GM12801 (cell line): ENCODE measurements at regions not wholly inside any gene's neighbourhood (a gene's known extent, or its start where the extent isn't known, plus 50 kb on each side); places are given as distances from the start of the nearest gene placed in this dataset.

Source experiments
- TF ChIP-seq, protein P1 (sequence below): IDR thresholded peaks from one replicate; pipeline ENCODE4 v1.5.1; 2011; ENCODE audit warnings: control low read depth; ENCODE audit not compliant: insufficient read length; ENCODE audit errors: extremely low read depth

DNA sequence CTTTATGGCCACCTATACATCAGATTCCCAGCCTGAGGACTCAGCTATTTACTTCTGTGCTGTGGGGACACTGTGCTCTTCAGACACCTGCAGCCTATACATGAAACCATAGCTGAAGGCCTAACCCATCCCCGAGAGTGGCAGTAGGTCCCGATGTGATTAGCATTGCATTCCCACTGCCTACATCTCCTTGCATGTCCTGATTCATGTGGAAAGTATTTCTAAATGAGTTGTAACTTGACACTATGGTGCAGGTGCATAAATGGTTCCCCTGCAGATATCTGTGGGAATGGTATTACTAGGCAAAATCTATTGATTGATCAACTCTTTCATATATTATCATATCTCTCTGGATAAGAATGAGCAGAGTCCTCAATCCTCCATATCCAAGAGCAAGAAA lies 433.5 kb downstream of the DAD1 start:
- TF ChIP-seq, protein P1, sequence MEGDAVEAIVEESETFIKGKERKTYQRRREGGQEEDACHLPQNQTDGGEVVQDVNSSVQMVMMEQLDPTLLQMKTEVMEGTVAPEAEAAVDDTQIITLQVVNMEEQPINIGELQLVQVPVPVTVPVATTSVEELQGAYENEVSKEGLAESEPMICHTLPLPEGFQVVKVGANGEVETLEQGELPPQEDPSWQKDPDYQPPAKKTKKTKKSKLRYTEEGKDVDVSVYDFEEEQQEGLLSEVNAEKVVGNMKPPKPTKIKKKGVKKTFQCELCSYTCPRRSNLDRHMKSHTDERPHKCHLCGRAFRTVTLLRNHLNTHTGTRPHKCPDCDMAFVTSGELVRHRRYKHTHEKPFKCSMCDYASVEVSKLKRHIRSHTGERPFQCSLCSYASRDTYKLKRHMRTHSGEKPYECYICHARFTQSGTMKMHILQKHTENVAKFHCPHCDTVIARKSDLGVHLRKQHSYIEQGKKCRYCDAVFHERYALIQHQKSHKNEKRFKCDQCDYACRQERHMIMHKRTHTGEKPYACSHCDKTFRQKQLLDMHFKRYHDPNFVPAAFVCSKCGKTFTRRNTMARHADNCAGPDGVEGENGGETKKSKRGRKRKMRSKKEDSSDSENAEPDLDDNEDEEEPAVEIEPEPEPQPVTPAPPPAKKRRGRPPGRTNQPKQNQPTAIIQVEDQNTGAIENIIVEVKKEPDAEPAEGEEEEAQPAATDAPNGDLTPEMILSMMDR: no peak

DNA sequence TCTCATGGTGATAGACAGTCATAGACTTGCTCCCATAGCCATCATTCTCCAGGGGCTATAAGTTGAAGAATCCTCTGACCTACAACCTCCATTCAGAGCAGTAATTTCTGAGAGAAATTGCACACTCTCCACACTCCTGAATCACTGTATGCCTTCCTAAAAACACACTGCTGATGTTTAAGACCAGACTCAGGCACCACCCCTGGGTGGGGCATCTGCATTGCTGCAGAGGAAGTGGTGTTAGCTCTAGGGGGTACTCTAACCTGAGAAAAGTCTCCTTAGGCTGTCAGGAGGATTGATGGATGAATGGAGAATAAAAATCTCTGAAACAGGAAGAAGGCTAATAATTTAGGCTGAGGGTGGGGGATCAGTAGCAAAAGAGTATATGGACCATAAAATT lies 436.1 kb downstream of the DAD1 start:
- TF ChIP-seq, protein P1: no peak

DNA sequence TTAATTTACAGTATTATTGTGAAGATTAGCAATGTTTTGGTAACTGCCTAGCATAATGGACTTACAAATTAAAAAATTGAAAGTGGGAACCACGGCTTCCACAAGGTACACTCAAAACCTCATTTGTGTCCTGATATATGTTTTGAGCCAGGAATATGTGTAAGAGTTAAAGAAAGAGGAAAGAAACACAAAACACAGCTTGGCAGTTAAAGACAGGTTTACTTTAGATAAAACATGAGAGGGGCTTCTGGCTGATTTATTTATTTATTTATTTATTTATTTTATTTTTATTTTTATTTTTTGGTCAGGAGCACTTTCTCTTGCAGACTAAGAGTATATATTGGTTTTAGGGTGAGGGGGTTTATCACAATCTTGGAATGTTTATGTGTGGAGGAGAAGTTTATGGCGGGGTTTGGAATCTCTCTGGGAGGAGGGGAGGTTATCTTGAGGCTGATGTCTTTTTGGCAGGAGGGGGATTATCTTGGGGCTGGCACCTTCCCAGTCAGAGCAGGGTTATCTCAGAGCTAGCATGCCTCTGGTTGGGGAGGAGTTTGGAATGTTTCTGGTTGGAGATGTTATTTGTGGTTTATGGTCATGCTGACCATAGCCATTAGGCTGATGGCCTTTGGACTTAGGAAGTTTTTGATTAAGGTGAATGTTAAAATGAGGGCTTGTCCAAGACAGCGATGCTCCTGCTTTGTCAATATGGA lies 436.7 kb downstream of the DAD1 start:
- TF ChIP-seq, protein P1: no peak

DNA sequence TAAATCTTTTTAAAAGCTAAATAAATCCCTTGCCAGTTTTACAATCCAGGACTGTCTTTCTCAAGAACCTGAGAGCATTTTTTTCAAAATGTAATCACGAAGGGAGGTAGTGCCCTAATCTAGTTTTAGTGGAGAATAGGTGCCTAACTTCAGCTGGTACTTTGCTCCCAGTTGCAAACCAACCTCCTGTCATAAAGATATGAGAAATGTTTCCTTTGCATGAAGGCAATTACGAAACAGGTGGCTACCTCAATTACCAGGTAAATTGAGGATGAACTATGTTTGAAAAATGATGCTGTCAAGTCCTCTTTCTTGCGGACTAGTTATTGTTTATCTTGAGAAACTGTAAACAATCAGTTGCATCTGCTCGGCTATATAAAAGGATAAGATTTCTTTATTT lies 437.9 kb downstream of the DAD1 start:
- TF ChIP-seq, protein P1: no peak

DNA sequence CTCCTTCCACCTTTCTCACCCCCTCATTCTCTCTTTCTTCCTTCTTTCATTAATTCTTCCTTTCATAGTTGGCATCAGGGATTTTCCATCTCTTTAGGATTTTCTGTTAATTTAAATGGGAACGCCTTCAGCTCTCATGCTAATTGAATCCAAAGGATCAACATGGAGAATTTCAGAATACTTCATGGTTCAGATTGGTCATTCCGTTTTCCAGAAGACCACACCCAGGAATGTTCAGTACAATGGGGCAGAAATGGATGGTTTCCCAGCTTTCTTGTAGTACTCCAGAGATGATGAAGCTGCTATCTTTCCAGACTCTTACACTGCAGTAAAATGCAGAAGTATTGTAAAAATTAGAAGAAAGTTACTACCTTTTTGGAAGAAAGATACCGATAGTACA lies 440.0 kb downstream of the DAD1 start:
- TF ChIP-seq, protein P1: no peak

DNA sequence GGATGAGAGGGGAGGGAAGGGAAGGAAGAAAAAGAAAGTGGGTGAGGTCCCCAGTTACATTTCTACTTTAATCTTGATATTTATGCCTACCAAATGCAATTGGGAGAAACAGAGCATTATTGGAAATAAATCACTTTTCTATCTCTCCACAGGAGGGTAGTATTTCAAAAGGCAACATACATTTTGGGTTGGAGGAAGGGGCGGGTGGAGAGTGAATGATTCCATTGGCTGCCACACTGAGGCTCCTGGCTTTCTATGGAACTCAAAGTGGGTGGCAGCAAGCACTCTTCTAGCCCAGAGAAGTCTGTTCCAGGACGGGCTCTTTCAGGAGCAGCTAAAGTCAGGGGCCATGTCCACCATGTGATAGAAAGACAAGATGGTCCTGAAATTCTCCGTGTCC lies 441.3 kb downstream of the DAD1 start:
- TF ChIP-seq, protein P1: no peak

DNA sequence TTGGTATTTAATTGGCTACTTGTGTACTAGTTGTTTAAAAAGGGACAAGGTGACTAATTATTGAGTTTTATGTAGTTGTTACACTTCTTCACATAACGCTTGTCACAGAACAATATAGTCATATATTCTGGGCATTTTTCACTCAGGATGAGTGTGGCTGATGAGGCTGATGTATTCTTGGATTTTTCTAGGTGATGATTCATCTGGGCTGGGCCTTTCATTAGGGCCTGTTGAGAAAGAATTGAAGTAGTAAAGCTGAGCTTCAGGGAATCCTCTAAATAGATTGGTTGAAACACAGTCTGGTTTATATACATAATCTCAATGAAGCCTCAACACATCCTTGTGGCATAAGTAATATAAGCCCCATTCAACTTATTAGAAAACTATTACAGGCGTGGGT lies 445.7 kb downstream of the DAD1 start:
- TF ChIP-seq, protein P1: no peak
